ENCODE measurements at regions not wholly inside any gene's neighbourhood (a gene's known extent, or its start where the extent isn't known, plus 50 kb on each side); places are given as distances from the start of the nearest gene placed in this dataset.

DNA sequence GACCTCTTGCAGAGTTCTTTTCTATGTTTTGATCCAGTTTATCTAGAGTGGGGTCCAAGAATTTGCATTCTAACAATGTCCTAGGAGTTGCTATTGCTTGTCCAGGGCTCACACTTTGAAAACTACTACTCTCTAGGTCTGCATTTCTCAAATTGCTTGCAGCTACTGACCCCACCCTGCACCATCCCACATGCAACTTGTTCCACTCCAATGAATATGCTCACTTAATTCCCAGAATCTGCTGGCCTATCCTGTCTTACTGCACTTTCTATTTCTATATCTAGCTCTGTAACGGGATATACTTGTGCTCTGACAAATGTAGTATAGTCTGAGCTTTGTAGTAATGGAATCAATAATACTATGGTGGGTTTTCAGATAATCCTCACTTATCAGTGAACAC is 570.3 kb downstream of the IQCM start:
- TF ChIP-seq, protein P1, sequence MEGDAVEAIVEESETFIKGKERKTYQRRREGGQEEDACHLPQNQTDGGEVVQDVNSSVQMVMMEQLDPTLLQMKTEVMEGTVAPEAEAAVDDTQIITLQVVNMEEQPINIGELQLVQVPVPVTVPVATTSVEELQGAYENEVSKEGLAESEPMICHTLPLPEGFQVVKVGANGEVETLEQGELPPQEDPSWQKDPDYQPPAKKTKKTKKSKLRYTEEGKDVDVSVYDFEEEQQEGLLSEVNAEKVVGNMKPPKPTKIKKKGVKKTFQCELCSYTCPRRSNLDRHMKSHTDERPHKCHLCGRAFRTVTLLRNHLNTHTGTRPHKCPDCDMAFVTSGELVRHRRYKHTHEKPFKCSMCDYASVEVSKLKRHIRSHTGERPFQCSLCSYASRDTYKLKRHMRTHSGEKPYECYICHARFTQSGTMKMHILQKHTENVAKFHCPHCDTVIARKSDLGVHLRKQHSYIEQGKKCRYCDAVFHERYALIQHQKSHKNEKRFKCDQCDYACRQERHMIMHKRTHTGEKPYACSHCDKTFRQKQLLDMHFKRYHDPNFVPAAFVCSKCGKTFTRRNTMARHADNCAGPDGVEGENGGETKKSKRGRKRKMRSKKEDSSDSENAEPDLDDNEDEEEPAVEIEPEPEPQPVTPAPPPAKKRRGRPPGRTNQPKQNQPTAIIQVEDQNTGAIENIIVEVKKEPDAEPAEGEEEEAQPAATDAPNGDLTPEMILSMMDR (IDR thresholded peaks at IDR 0.05): no peak
- TF ChIP-seq POLR2A (IDR thresholded peaks at IDR 0.05): no peak
